ENCODE measurements at regions not wholly inside any gene's neighbourhood (a gene's known extent, or its start where the extent isn't known, plus 50 kb on each side); places are given as distances from the start of the nearest gene placed in this dataset.
"Not testable (repeated sequence)": the region's sequence is repeated elsewhere in the genome, so short reads cannot be mapped to it uniquely, and the experiment has no call there.

GRCh38 chr2:120543899-120544298, 191.8 kb upstream of the GLI2 start:
- DNase-seq = no peak
- no peaks in the 10 kb centered on the region for H3K4me1 Mint-ChIP-seq (ENCODE audit: low read depth)
- H3K9me3 Mint-ChIP-seq = no peaks in the 10 kb centered on the region
- no peak for ATAC-seq (replicated peaks in 1 of 2)
- H3K27ac Mint-ChIP-seq = no peak overlapping the region
- H3K36me3 Mint-ChIP-seq (ENCODE audit: insufficient read depth in 2 of 2) = no peaks in the 10 kb centered on the region
- H3K27me3 Mint-ChIP-seq (ENCODE audit: low read depth) = peaks cover 13% of the 10 kb centered on the region
- no peak overlapping the region for H3K4me3 Mint-ChIP-seq

- Mint-ChIP-seq H3K4me3 (no peak overlapping the region), H3K27me3 (ENCODE audit: low read depth) (peaks cover 13% of the 10 kb centered on the region), H3K36me3 (ENCODE audit: insufficient read depth in 2 of 2) (no peaks in the 10 kb centered on the region), H3K9me3 (no peaks in the 10 kb centered on the region), H3K27ac (no peak overlapping the region), H3K4me1 (ENCODE audit: low read depth) (no peaks in the 10 kb centered on the region)
- DNase-seq (no peak), ATAC-seq (replicated peaks in 1 of 2) (no peak)
Observed at GRCh38 chr2:120544522-120544921, 191.1 kb upstream of the GLI2 start.

GRCh38 chr2:120545007-120545406, 190.7 kb upstream of the GLI2 start:
- not testable (repeated sequence) for H3K9me3 Mint-ChIP-seq; H3K4me1 Mint-ChIP-seq (ENCODE audit: low read depth); ATAC-seq (replicated peaks in 1 of 2); H3K36me3 Mint-ChIP-seq (ENCODE audit: insufficient read depth in 2 of 2); DNase-seq; H3K27ac Mint-ChIP-seq; H3K4me3 Mint-ChIP-seq
- H3K27me3 Mint-ChIP-seq (ENCODE audit: low read depth) = peaks cover 13% of the 10 kb centered on the region

- peaks cover 13% of the 10 kb centered on the region for H3K27me3 Mint-ChIP-seq (ENCODE audit: low read depth)
- no peaks in the 10 kb centered on the region for H3K4me1 Mint-ChIP-seq (ENCODE audit: low read depth)
- no peak for ATAC-seq (replicated peaks in 1 of 2)
- H3K9me3 Mint-ChIP-seq = no peaks in the 10 kb centered on the region
- DNase-seq = no peak
- no peaks in the 10 kb centered on the region for H3K36me3 Mint-ChIP-seq (ENCODE audit: insufficient read depth in 2 of 2)
- no peak overlapping the region for H3K27ac Mint-ChIP-seq
- H3K4me3 Mint-ChIP-seq = no peak overlapping the region
Observed at GRCh38 chr2:120545521-120546047, 190.1 kb upstream of the GLI2 start.

GRCh38 chr2:120546048-120546864, 189.4 kb upstream of the GLI2 start:
- Mint-ChIP-seq H3K27ac (no peak overlapping the region), H3K36me3 (ENCODE audit: insufficient read depth in 2 of 2) (no peaks in the 10 kb centered on the region), H3K4me1 (ENCODE audit: low read depth) (no peaks in the 10 kb centered on the region), H3K4me3 (no peak overlapping the region), H3K27me3 (ENCODE audit: low read depth) (peaks cover 13% of the 10 kb centered on the region), H3K9me3 (no peaks in the 10 kb centered on the region)
- no peak for DNase-seq
- ATAC-seq (replicated peaks in 1 of 2) = no peak

- Mint-ChIP-seq H3K27me3 (ENCODE audit: low read depth) (peaks cover 13% of the 10 kb centered on the region), H3K9me3 (no peaks in the 10 kb centered on the region), H3K4me1 (ENCODE audit: low read depth) (no peaks in the 10 kb centered on the region), H3K36me3 (ENCODE audit: insufficient read depth in 2 of 2) (no peaks in the 10 kb centered on the region), H3K4me3 (no peak overlapping the region), H3K27ac (no peak overlapping the region)
- DNase-seq (no peak), ATAC-seq (replicated peaks in 1 of 2) (no peak)
Observed at GRCh38 chr2:120546865-120547390, 188.7 kb upstream of the GLI2 start.

- Mint-ChIP-seq H3K9me3 (no peaks in the 10 kb centered on the region), H3K27ac (no peak overlapping the region), H3K36me3 (ENCODE audit: insufficient read depth in 2 of 2) (no peaks in the 10 kb centered on the region), H3K4me3 (no peak overlapping the region), H3K27me3 (ENCODE audit: low read depth) (peaks cover 17% of the 10 kb centered on the region), H3K4me1 (ENCODE audit: low read depth) (peaks cover under 1% of the 10 kb centered on the region)
- ATAC-seq (replicated peaks in 1 of 2) (no peak), DNase-seq (no peak)
Observed at GRCh38 chr2:120547662-120548061, 188.0 kb upstream of the GLI2 start.

- Mint-ChIP-seq H3K27ac (no peak overlapping the region), H3K27me3 (ENCODE audit: low read depth) (peaks cover 28% of the 10 kb centered on the region), H3K4me3 (no peak overlapping the region), H3K9me3 (no peaks in the 10 kb centered on the region), H3K4me1 (ENCODE audit: low read depth) (peaks cover 8% of the 10 kb centered on the region), H3K36me3 (ENCODE audit: insufficient read depth in 2 of 2) (no peaks in the 10 kb centered on the region)
- ATAC-seq (replicated peaks in 1 of 2) = no peak
- no peak for DNase-seq
Observed at GRCh38 chr2:120548627-120549608, 186.8 kb upstream of the GLI2 start.

- ATAC-seq (replicated peaks in 1 of 2) = no peak
- H3K36me3 Mint-ChIP-seq (ENCODE audit: insufficient read depth in 2 of 2) = no peaks in the 10 kb centered on the region
- peaks cover 8% of the 10 kb centered on the region for H3K4me1 Mint-ChIP-seq (ENCODE audit: low read depth)
- H3K27me3 Mint-ChIP-seq (ENCODE audit: low read depth) = peaks cover 24% of the 10 kb centered on the region
- DNase-seq = no peak
- no peaks in the 10 kb centered on the region for H3K9me3 Mint-ChIP-seq
- H3K4me3 Mint-ChIP-seq = no peak overlapping the region
- H3K27ac Mint-ChIP-seq = no peak overlapping the region
Observed at GRCh38 chr2:120549841-120550240, 185.8 kb upstream of the GLI2 start.

- Mint-ChIP-seq H3K36me3 (ENCODE audit: insufficient read depth in 2 of 2) (no peaks in the 10 kb centered on the region), H3K27ac (no peak overlapping the region), H3K4me1 (ENCODE audit: low read depth) (peaks cover 8% of the 10 kb centered on the region), H3K9me3 (no peaks in the 10 kb centered on the region), H3K4me3 (no peak overlapping the region), H3K27me3 (ENCODE audit: low read depth) (peaks cover 24% of the 10 kb centered on the region)
- DNase-seq (no peak), ATAC-seq (replicated peaks in 1 of 2) (no peak)
Observed at GRCh38 chr2:120550282-120550681, 185.4 kb upstream of the GLI2 start.

- Mint-ChIP-seq H3K36me3 (ENCODE audit: insufficient read depth in 2 of 2) (no peaks in the 10 kb centered on the region), H3K27ac (no peak overlapping the region), H3K4me3 (no peak overlapping the region), H3K4me1 (ENCODE audit: low read depth) (peaks cover 8% of the 10 kb centered on the region), H3K9me3 (no peaks in the 10 kb centered on the region), H3K27me3 (ENCODE audit: low read depth) (peaks cover 24% of the 10 kb centered on the region)
- ATAC-seq (replicated peaks in 1 of 2) = no peak
- DNase-seq = no peak
Observed at GRCh38 chr2:120550893-120551446, 184.7 kb upstream of the GLI2 start.

GRCh38 chr2:120551522-120551921, 184.1 kb upstream of the GLI2 start:
- DNase-seq (no peak), ATAC-seq (replicated peaks in 1 of 2) (no peak)
- H3K27me3 Mint-ChIP-seq (ENCODE audit: low read depth) = peaks cover 24% of the 10 kb centered on the region
- H3K36me3 Mint-ChIP-seq (ENCODE audit: insufficient read depth in 2 of 2) = no peaks in the 10 kb centered on the region
- no peaks in the 10 kb centered on the region for H3K9me3 Mint-ChIP-seq
- H3K27ac Mint-ChIP-seq = no peak overlapping the region
- H3K4me3 Mint-ChIP-seq = no peak overlapping the region
- peaks cover 8% of the 10 kb centered on the region for H3K4me1 Mint-ChIP-seq (ENCODE audit: low read depth)

- Mint-ChIP-seq H3K4me1 (ENCODE audit: low read depth) (peaks cover 8% of the 10 kb centered on the region), H3K36me3 (ENCODE audit: insufficient read depth in 2 of 2) (no peaks in the 10 kb centered on the region), H3K4me3 (no peak overlapping the region), H3K27me3 (ENCODE audit: low read depth) (peaks cover 24% of the 10 kb centered on the region), H3K9me3 (no peaks in the 10 kb centered on the region), H3K27ac (no peak overlapping the region)
- no peak for DNase-seq
- ATAC-seq (replicated peaks in 1 of 2) = no peak
Observed at GRCh38 chr2:120552079-120552478, 183.6 kb upstream of the GLI2 start.
